Esophagus squamous epithelium (tissue), 5 donors: ENCODE measurements at regions not wholly inside any gene's neighbourhood (a gene's known extent, or its start where the extent isn't known, plus 50 kb on each side); places are given as distances from the start of the nearest gene placed in this dataset.

Experiments
- DNase-seq: peaks from one replicate; lab custom pipeline; 2025; lab: John Stamatoyannopoulos, UW
- H3K27ac ChIP-seq, 4 donors: fragments of 200-600 bp; sonication (generic); one replicate each; pipeline ENCODE4 v1.5.1; 2016 to 2019; ENCODE audit warnings: mild to moderate bottlenecking in 1 of 4
- H3K27me3 ChIP-seq, 4 donors: fragments of 200-600 bp; sonication (generic); 1 replicate in 3 of 4; 2 replicates in 1 of 4; pipeline versions ENCODE4 v1.5.1 to v1.6.0; 2017 to 2021; ENCODE audit warnings: antibody characterized with exemption in 1 of 4
- H3K36me3 ChIP-seq, 3 donors: fragments of 200-600 bp; sonication (generic); one replicate each; pipeline ENCODE4 v1.5.1; 2016 to 2019
- H3K4me1 ChIP-seq, 3 donors: fragments of 200-600 bp; sonication (generic); one replicate each; pipeline ENCODE4 v1.5.1; 2017 to 2019
- H3K4me3 ChIP-seq, 4 donors: fragments of 200-600 bp; sonication (generic); 1 replicate in 3 of 4; 2 replicates in 1 of 4; pipeline ENCODE4 v1.5.1; 2016 to 2019; ENCODE audit warnings: mild to moderate bottlenecking in 2 of 4, moderate library complexity in 1 of 4
- H3K9me3 ChIP-seq, 3 donors: fragments of 200-600 bp; sonication (generic); one replicate each; pipeline ENCODE4 v1.5.1; 2016 to 2019
- CTCF ChIP-seq, 6 experiments: fragments of 450-650 bp in 4 of 6; fragments of 200-600 bp in 2 of 6; sonication (generic) in 2 of 6; IDR thresholded peaks; one replicate each; pipeline ENCODE4 v1.5.1; 2016 to 2019; ENCODE audit warnings: antibody characterized with exemption in 6 of 6, mild to moderate bottlenecking in 4 of 6, moderate library complexity in 4 of 6
- POLR2A ChIP-seq, 4 donors: fragments of 450-650 bp; IDR thresholded peaks; one replicate each; pipeline ENCODE4 v1.6.1; 2017; ENCODE audit warnings: antibody characterized with exemption in 4 of 4, mild to moderate bottlenecking in 4 of 4, moderate library complexity in 3 of 4
- WGBS, 2 donors: methylation state at CpG; one replicate each; pipeline ENCODE4 v1.1.5; 2018; 5-methylcytosine and 5-hydroxymethylcytosine counted together
- intact Hi-C: fragments of 100-400 bp; cut with DNase I; formaldehyde crosslinking; loops from one replicate; pipeline ENCODE4 v1.15.0; 2022
- donor health status: DM: yes; HTN: yes; CAD: no.

GRCh38 chr6:95227351-95227750, 350.0 kb upstream of the MANEA start:
- intact Hi-C loops, result no loop called here
- DNase-seq, result no peak
- H3K4me3 ChIP-seq, result no peak overlapping the region
- H3K27ac ChIP-seq, result no peak overlapping the region
- TF ChIP-seq CTCF (IDR thresholded peaks at IDR 0.05) (no peak), POLR2A (IDR thresholded peaks at IDR 0.05) (no peak)
- H3K4me1 ChIP-seq, result no peaks in the 10 kb centered on the region
- H3K27me3 ChIP-seq, result no peaks in the 10 kb centered on the region
- 46 to 49% methylated on average over 5 of the region's 5 CpGs for WGBS, 2 donors
- no peaks in the 10 kb centered on the region for H3K9me3 ChIP-seq
- no peaks in the 10 kb centered on the region for H3K36me3 ChIP-seq

- TF ChIP-seq POLR2A (IDR thresholded peaks at IDR 0.05) (no peak), CTCF (IDR thresholded peaks at IDR 0.05) (no peak)
- Histone ChIP-seq H3K4me3 (no peak overlapping the region), H3K27me3 (no peaks in the 10 kb centered on the region), H3K4me1 (no peaks in the 10 kb centered on the region), H3K27ac (no peak overlapping the region), H3K36me3 (no peaks in the 10 kb centered on the region), H3K9me3 (no peaks in the 10 kb centered on the region)
- intact Hi-C loops, result no loop called here
- 25 to 40% methylated on average over 3 of the region's 3 CpGs for WGBS, 2 donors
- no peak for DNase-seq
Measured at GRCh38 chr6:95228636-95229035, 348.7 kb upstream of the MANEA start.

- WGBS, 2 donors, result 16 to 28% methylated on average over 2 of the region's 2 CpGs
- H3K4me1 ChIP-seq, result no peaks in the 10 kb centered on the region
- TF ChIP-seq CTCF (IDR thresholded peaks at IDR 0.05), result no peak
- TF ChIP-seq POLR2A (IDR thresholded peaks at IDR 0.05), result no peak
- no peaks in the 10 kb centered on the region for H3K9me3 ChIP-seq
- no peaks in the 10 kb centered on the region for H3K27me3 ChIP-seq
- H3K4me3 ChIP-seq, result no peak overlapping the region
- intact Hi-C loops, result no loop called here
- DNase-seq, result no peak
- H3K36me3 ChIP-seq, result no peaks in the 10 kb centered on the region
- H3K27ac ChIP-seq, result no peak overlapping the region
Measured at GRCh38 chr6:95230071-95230740, 347.1 kb upstream of the MANEA start.

GRCh38 chr6:95231416-95231815, 345.9 kb upstream of the MANEA start:
- Histone ChIP-seq H3K36me3 (no peaks in the 10 kb centered on the region), H3K4me3 (no peak overlapping the region), H3K27ac (no peak overlapping the region), H3K4me1 (no peaks in the 10 kb centered on the region), H3K9me3 (no peaks in the 10 kb centered on the region), H3K27me3 (no peaks in the 10 kb centered on the region)
- no peak for TF ChIP-seq CTCF (IDR thresholded peaks at IDR 0.05)
- TF ChIP-seq POLR2A (IDR thresholded peaks at IDR 0.05), result no peak
- intact Hi-C loops, result no loop called here
- no peak for DNase-seq

GRCh38 chr6:95232446-95232845, 344.9 kb upstream of the MANEA start:
- H3K4me3 ChIP-seq, result no peak overlapping the region
- no peak for DNase-seq
- no peak overlapping the region for H3K27ac ChIP-seq
- no peaks in the 10 kb centered on the region for H3K9me3 ChIP-seq
- intact Hi-C loops, result no loop called here
- H3K27me3 ChIP-seq, result no peaks in the 10 kb centered on the region
- H3K36me3 ChIP-seq, result no peaks in the 10 kb centered on the region
- H3K4me1 ChIP-seq, result no peaks in the 10 kb centered on the region
- 80 to 92% methylated on average over 4 of the region's 4 CpGs for WGBS, 2 donors
- TF ChIP-seq CTCF (IDR thresholded peaks at IDR 0.05) (no peak), POLR2A (IDR thresholded peaks at IDR 0.05) (no peak)
